ENCODE measurements at regions not wholly inside any gene's neighbourhood (a gene's known extent, or its start where the extent isn't known, plus 50 kb on each side); places are given as distances from the start of the nearest gene placed in this dataset.
"Not testable (repeated sequence)": the region's sequence is repeated elsewhere in the genome, so short reads cannot be mapped to it uniquely, and the experiment has no call there.

GRCh38 chr1:102821707-102822106, 286.6 kb downstream of the COL11A1 start:
- intact Hi-C loops (cut with DNase I), result no loop called here
- DNase-seq (ENCODE audit: low spot score), result no peak

DNA sequence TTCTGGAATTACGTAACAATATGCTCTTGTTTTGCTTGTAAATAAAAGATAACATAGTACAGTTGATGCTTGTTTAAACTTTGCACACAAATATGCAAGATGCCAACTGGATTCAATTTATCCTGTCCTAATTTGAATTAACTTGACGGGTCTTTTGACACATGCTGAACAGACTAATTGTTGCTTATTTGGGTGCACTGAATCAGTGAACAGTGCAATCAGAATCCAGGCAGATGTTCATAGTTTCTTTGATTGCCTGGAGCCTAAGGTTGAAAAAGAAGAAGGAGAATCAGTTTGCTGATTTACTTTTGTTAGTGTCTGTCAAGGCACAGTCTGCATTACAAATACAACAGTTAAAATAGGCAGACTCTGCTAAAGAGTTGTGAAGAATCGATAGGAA, 307.9 kb downstream of the COL11A1 start:
- intact Hi-C loops (cut with DNase I), result no loop called here
- no peak for DNase-seq (ENCODE audit: low spot score)

- intact Hi-C loops (cut with DNase I), result no loop called here
Measured at GRCh38 chr1:102799496-102799895, 308.8 kb downstream of the COL11A1 start.

GRCh38 chr1:102798718-102799117, 309.6 kb downstream of the COL11A1 start:
- intact Hi-C loops (cut with DNase I), result no loop called here
- no peak for DNase-seq (ENCODE audit: low spot score)

More at GRCh38 chr1:102799496-102799895, 308.8 kb downstream of the COL11A1 start:
- no peak for DNase-seq (ENCODE audit: low spot score)

- intact Hi-C loops (cut with DNase I), result no loop called here
- no peak for DNase-seq (ENCODE audit: low spot score)
Measured at GRCh38 chr1:102796429-102796828, 311.9 kb downstream of the COL11A1 start.

- DNase-seq (ENCODE audit: low spot score), result no peak
- intact Hi-C loops (cut with DNase I), result no loop called here
Measured at GRCh38 chr1:102790997-102791396, 317.3 kb downstream of the COL11A1 start.

DNA sequence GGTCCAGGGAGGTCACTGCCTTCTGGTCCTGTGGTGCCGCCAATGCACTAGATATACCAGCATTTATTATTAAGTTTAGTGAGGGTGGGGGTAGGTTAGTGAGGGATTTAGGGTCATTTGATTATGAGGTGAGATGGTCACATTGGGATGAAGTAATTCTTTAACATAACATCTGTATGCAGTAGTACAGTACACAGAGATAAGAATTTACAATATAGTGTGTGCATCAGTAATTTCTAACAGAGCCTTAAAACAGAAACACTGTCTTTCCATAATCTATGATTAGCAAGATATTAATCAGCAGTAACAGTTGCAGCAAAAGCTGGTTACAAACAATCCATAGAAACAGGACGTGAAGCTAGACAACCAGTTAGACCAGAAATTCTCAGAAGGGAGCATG, 318.4 kb downstream of the COL11A1 start:
- DNase-seq (ENCODE audit: low spot score); intact Hi-C loops (cut with DNase I): not testable (repeated sequence)

DNA sequence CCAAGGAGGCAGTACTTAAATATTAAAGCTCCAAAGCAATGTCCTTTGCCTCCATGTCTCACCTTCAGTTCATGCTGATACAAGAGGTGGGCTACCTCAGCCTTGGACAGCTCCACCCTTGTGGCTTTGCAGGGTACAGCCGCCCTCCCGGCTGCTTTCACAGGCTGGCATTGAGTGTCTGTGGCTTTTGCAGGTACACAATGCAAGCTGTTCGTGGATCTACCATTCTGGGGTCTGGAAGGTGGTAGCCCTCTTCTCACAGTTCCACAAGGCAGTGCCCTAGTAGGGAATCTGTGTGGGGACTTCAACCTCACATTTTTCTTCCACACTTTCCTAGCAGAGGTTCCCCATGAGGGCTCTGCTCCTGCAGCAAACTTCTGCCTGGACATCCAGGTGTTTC, 324.8 kb downstream of the COL11A1 start:
- intact Hi-C loops (cut with DNase I), result no loop called here

DNA sequence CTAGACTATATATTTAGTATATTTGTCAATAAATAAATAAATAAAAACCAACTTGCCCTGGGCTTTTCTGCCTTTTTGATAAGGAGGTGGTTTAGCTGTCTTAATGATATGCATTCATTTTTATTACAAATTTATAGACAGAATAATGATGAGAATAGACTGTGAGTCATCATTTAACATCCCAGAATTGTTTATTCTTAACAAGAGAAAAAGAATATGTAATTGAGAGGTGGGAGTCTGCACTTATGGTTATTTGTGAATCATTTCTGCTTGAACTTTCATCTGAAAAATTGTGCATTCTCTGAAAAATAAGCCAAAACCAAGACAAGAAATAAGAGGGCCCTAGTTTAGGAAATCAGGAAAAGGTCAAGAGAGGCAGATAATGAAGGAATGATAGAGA, 326.2 kb downstream of the COL11A1 start:
- no peak for DNase-seq (ENCODE audit: low spot score)
- intact Hi-C loops (cut with DNase I), result no loop called here

More for the DNA sequence above, 324.8 kb downstream of the COL11A1 start:
- no peak for DNase-seq (ENCODE audit: low spot score)

DNA sequence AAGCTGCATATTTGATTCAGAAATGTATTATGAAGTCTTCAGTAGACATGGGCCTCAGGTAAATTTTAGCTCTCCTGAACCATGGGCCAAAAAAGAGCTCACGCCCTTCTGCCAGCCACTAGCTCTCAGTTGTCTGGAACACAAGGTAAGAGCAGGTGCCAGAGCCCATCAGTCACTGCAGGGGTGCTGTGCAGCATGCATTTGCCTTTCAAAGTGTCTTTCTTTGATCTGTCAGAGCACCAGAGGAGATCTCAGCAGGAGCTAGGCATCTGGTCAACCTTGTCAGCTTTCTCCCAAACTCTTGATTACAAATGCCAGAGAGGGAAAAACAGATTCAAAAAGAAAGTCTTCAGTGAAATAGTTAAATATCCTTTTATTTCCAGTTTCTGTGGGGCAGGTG, 332.3 kb downstream of the COL11A1 start:
- DNase-seq (ENCODE audit: low spot score), result no peak
- intact Hi-C loops (cut with DNase I), result no loop called here

- intact Hi-C loops (cut with DNase I), result no loop called here
Measured at GRCh38 chr1:102772831-102773230, 335.5 kb downstream of the COL11A1 start.

DNA sequence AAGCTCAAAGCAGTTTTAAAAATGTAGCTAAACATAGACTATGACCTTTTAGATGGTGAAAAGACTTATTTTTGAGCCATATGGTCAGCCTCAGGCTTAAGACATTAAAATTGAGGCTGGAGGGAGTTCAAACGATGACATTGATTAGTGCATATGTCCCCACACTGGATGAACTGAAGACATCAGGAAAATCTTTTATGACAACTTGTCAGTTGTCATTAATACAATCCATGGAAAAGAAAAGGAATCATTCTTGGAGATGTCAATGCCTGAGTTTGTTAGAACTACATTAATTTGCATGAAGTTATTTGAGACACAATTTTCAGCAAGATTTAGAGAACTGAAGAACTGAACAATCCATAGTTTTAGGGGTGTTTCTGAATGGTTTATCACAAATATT, 349.9 kb downstream of the COL11A1 start:
- intact Hi-C loops (cut with DNase I), result no loop called here
- no peak for DNase-seq (ENCODE audit: low spot score)

More at GRCh38 chr1:102772831-102773230, 335.5 kb downstream of the COL11A1 start:
- DNase-seq (ENCODE audit: low spot score), result no peak

DNA sequence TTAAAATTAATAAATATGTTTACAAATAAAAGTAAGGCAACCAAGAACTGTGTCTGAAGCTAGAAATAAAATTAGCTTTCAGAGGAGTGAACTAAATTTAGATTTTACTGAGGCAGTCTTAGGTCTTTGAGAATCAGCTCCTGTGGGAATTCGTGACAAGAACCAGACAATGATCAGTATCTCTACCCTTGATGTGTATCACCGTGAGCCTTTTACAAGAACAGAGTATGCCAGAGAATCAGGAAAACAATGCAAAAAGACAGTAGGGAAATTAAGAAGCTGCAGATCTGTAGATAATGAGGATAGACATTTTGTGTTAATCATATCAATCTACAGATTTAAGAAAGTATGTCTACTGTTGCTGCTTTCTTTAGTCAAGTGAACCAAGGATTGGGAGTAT, 351.0 kb downstream of the COL11A1 start:
- intact Hi-C loops (cut with DNase I), result no loop called here
- DNase-seq (ENCODE audit: low spot score), result no peak

DNA sequence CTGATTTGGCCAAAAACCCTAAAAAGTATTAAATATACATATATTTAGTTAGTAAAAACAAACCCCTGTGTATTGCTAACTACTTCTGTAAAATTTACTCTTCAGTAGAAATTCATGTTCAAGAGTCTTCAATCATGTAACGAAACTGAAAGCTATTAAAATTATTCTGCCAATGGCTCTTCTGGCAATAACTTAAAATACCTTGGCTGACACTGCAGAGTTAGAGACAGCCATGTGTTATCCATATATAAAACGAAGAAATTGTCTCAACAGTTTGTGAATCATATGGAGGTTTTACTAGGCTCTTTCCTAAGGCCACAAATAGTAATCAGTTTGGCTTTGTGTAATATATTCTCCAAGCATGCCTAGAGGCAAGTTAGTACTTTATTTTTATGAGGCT, 357.2 kb downstream of the COL11A1 start:
- DNase-seq (ENCODE audit: low spot score), result no peak
- intact Hi-C loops (cut with DNase I), result no loop called here

DNA sequence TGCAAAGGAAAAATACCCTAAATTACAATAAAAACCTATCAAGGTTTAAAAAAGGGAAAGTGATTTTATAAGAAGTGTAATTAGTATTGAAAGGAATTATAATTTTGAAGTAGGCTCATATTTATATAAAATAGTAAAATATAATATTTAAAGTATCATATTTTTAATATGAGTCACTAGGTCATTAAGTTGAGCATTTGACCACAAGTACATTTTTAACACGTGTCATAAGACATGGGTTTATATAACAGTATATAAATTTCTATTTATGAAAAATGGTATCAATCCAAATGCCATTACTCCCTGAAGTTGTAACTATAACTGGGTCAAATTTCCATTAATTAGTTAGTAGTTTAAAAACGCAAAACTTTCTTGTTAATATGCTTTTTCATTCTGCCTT, 365.9 kb downstream of the COL11A1 start:
- no peak for DNase-seq (ENCODE audit: low spot score)
- intact Hi-C loops (cut with DNase I), result no loop called here

DNA sequence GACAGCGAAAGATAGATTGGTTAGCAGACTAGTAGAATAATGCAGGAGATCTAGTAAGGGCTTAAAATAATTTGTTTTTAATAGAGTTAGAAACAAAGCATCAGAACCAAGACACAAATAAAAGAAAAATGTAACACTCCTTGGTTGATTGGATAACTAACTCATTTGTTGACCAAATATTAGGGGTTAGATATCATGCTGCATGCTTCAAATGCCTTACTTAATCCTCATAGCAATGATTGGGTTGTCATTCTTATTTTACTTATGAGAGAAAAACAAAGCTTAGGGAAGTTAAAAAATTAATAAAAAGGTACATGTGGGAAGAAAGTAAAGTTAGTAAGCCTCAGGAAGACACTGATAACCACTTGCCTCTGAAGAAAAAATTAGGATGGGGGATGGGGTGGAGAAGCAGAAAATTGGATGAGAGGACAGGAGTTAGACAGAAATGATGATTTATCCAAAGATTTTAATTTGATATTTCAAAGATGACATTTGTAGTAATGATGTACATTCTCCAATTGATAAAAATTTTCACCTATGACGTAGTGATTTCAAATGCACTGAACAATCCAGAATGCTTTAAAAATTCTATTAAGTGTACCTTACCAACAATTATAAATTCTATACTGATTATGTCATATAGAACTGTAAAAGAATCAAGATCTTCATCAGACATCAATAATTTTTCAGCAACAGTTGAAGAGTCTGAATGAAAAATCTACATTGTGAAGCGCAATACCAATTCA, 374.7 kb downstream of the COL11A1 start:
- intact Hi-C loops (cut with DNase I), result no loop called here
- no peak for DNase-seq (ENCODE audit: low spot score)

DNA sequence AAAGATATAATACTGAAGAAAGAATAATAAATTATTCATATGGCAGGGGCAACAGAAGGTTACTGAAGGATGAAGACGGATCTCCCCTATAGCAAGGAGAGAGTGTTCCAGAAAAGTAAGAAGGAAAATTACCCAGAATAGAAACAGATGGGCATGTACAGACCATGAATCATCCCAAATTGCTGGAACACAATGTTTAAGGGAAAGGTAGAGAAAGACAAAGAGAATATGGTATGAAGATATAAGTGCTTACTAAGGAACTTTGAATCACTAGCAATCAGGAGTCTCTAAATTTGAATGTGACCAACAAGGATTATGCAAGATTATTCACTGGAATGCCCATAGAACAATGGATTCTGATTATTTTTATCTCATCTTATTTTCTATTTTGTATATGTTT, 375.4 kb downstream of the COL11A1 start:
- intact Hi-C loops (cut with DNase I), result no loop called here
- DNase-seq (ENCODE audit: low spot score), result no peak

- DNase-seq (ENCODE audit: low spot score), result no peak
Measured at GRCh38 chr1:102726417-102726816, 381.9 kb downstream of the COL11A1 start.

DNA sequence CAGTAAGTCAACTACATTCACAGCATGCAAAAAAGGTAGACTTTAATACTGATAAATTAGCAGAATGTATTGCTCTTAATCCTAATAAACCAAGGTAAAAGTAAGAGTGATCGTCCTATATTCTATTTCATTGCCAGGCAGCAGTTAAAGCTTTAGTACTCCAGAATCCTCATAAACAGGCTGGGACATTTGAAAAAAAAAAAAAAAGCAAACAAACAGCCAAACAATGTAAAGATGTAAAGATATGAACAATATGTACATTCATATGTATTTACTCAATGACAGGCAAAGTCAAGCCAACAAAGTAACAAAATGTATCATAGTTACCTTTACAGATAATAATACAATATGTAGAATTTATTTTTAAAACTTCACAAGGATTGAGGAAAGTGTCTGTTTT, 383.6 kb downstream of the COL11A1 start:
- DNase-seq (ENCODE audit: low spot score), result no peak
- intact Hi-C loops (cut with DNase I), result no loop called here

More at GRCh38 chr1:102726417-102726816, 381.9 kb downstream of the COL11A1 start:
- intact Hi-C loops (cut with DNase I), result no loop called here

GRCh38 chr1:102715150-102715549, 393.2 kb downstream of the COL11A1 start:
- intact Hi-C loops (cut with DNase I), result no loop called here
- no peak for DNase-seq (ENCODE audit: low spot score)

GRCh38 chr1:102699524-102699923, 408.8 kb downstream of the COL11A1 start:
- intact Hi-C loops (cut with DNase I), result no loop called here
- no peak for DNase-seq (ENCODE audit: low spot score)
